HepG2 (cell line): ENCODE measurements at regions not wholly inside any gene's neighbourhood (a gene's known extent, or its start where the extent isn't known, plus 50 kb on each side); places are given as distances from the start of the nearest gene placed in this dataset.

Source experiments
- ATAC-seq: fragments of 200-7000 bp; cut with Tn5 transposase; 3 replicates; pipeline ENCODE4 v1.9.1; 2020; ENCODE audit warnings: mild to moderate bottlenecking, moderate library complexity
- BruUV-seq: library from RNA; stranded (reverse); fragments of 400-500 nt; replicated peaks from 2 replicates; lab custom pipeline; 2021; lab: Mats Ljungman, UMichigan
- CTCF ChIA-PET: fragments of 300-600 bp; formaldehyde crosslinking; extraction: SDS; loops from one replicate; lab custom pipeline; 2021; ENCODE audit warnings: low total read pairs, inconsistent platforms, low intra/inter-chr PET ratio; lab: Yijun Ruan, JAX
- POLR2A ChIA-PET: fragments of 350-600 bp; sonication (Branson Sonifier 250); formaldehyde crosslinking; loops from one replicate; lab custom pipeline; 2020; ENCODE audit warnings: antibody characterized with exemption, inconsistent platforms; lab: Yijun Ruan, JAX
- DNase-seq: peaks from one replicate; pipeline ENCODE4 v3.0.0-alpha.2; 2015; ENCODE audit warnings: low spot score
- FAIRE-seq: peaks from 3 replicates; lab custom pipeline; 2011; peaks lifted over from hg19 to GRCh38; lab: Jason Lieb, UNC
- H2AFZ ChIP-seq: one replicate; pipeline ENCODE4 v1.6.1; 2011; ENCODE audit warnings: low read length, inconsistent platforms
- H3K27ac ChIP-seq: fragments of 300-600 bp; 3 replicates; pipeline ENCODE4 v1.8.0; 2011; ENCODE audit warnings: mixed run types, mild to moderate bottlenecking, mixed read lengths, low read length, inconsistent platforms; ENCODE audit not compliant: insufficient read depth; ENCODE audit errors: extremely low read length
- H3K27me3 ChIP-seq, 2 experiments: fragments of 200-600 bp in 1 of 2; 2 replicates in 1 of 2; 3 replicates in 1 of 2; pipeline versions ENCODE4 v1.6.0 to v1.8.0; 2011; ENCODE audit warnings: low read length in 2 of 2, mild to moderate bottlenecking in 2 of 2, moderate library complexity in 2 of 2, inconsistent platforms in 1 of 2; ENCODE audit not compliant: insufficient read depth in 2 of 2, control insufficient read depth in 1 of 2
- H3K36me3 ChIP-seq, 2 experiments: fragments of 200-600 bp in 1 of 2; replicated peaks in 1 of 2; 2 replicates in 1 of 2; 3 replicates in 1 of 2; pipeline versions ENCODE4 v1.5.1 to v1.8.0; 2011; ENCODE audit warnings: low read length in 2 of 2, inconsistent platforms in 1 of 2; ENCODE audit not compliant: insufficient read depth in 2 of 2, control insufficient read depth in 1 of 2
- H3K4me1 ChIP-seq: 2 replicates; pipeline ENCODE4 v1.5.1; 2012; ENCODE audit warnings: low read length, inconsistent platforms; ENCODE audit not compliant: insufficient read depth
- H3K4me2 ChIP-seq: 2 replicates; pipeline ENCODE4 v1.6.0; 2011; ENCODE audit warnings: low read depth, low read length, inconsistent platforms
- H3K4me3 ChIP-seq, 3 experiments: fragments of 200-600 bp in 1 of 3; sonication (generic), shearing (Covaris generic) in 1 of 3; replicated peaks in 1 of 3; 2 replicates each; pipeline ENCODE4 v1.5.1; 2011 to 2016; ENCODE audit warnings: low read length in 3 of 3, inconsistent platforms in 2 of 3, low read depth in 2 of 3, mild to moderate bottlenecking in 2 of 3, control low read depth in 1 of 3, mixed read lengths in 1 of 3; ENCODE audit not compliant: insufficient read depth in 1 of 3
- H3K79me2 ChIP-seq: one replicate; pipeline ENCODE4 v1.6.1; 2011; ENCODE audit warnings: low read length, inconsistent platforms; ENCODE audit not compliant: insufficient read depth
- H3K9ac ChIP-seq: 2 replicates; pipeline ENCODE4 v1.6.0; 2011; ENCODE audit warnings: mild to moderate bottlenecking, low read depth, low read length, inconsistent platforms; ENCODE audit not compliant: insufficient read depth
- H3K9me3 ChIP-seq: 2 replicates; pipeline ENCODE4 v1.5.1; 2012; ENCODE audit warnings: mild to moderate bottlenecking, low read length
- H4K20me1 ChIP-seq: 2 replicates; pipeline ENCODE4 v1.6.0; 2011; ENCODE audit warnings: inconsistent platforms, mild to moderate bottlenecking, low read length, moderate library complexity; ENCODE audit not compliant: insufficient read depth
- CBX2 ChIP-seq, 2 experiments: fragments of 200-600 bp in 1 of 2; sonication (generic); formaldehyde crosslinking in 1 of 2; IDR thresholded peaks; 2 replicates each; pipeline versions ENCODE4 v1.7.0 to v1.8.1; 2018 to 2022; ENCODE audit warnings: low read depth in 2 of 2, low read length in 1 of 2, mild to moderate bottlenecking in 1 of 2, missing genetic modification reagents in 1 of 2
- CEBPB ChIP-seq: IDR thresholded peaks from 2 replicates; pipeline ENCODE4 v1.6.1; 2011; ENCODE audit warnings: low read depth, low read length, improper control_type of control experiment, borderline replicate concordance
- RAD51 ChIP-seq: fragments of 450-650 bp; IDR thresholded peaks from 2 replicates; pipeline ENCODE4 v1.6.1; 2016; ENCODE audit warnings: borderline replicate concordance
- ZNF562 ChIP-seq: sonication (generic); formaldehyde crosslinking; IDR thresholded peaks from 2 replicates; pipeline ENCODE4 v1.8.0; 2022; ENCODE audit warnings: missing genetic modification reagents, borderline replicate concordance
- ZSCAN25 ChIP-seq: sonication (generic); formaldehyde crosslinking; IDR thresholded peaks from 2 replicates; pipeline ENCODE4 v1.8.0; 2022; ENCODE audit warnings: mild to moderate bottlenecking, missing genetic modification reagents
- WGBS: methylation state at CpG from one replicate; pipeline ENCODE4 v1.1.6; 2017; ENCODE audit warnings: low lambda C conversion rate; 5-methylcytosine and 5-hydroxymethylcytosine counted together
- in situ Hi-C: cut with HindIII; loops from 2 replicates; pipeline ENCODE4 v1.10.0; 2017; ENCODE audit warnings: low pct_unique_long_range_greater_than_20kb; ENCODE audit not compliant: extremely low pct_ligation_motif_present
- intact Hi-C: fragments of 100-400 bp; cut with micrococcal nuclease; formaldehyde crosslinking; loops from one replicate; pipeline ENCODE4 v1.10.0; 2022; ENCODE audit not compliant: unreplicated experiment

DNA sequence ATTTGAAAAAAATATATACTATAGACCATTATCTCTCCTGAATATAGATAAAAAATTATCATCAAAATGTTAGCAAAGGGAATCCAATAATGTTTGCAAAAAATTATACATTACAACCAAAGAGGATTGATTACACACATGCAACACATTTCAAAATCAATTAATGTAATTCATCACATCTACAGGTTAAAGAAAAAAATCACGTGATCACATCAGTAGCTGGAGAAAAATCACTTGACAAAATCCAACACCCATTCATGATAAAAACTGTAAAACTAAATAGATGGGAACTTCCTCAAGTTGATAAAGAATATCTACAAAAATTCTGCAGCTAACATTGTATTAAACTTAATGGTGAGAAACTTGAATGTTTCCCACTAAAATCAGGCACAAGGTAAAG is 1047.5 kb upstream of the CNTNAP5 start:
- no peak overlapping the region for H3K27ac ChIP-seq
- H3K27me3 ChIP-seq: no peaks in the 10 kb centered on the region
- H3K9ac ChIP-seq: no peak overlapping the region
- ATAC-seq (no peak), DNase-seq (no peak), FAIRE-seq (no peak)
- no TSS peak for BruUV-seq
- WGBS: 2% methylated on average over 1 of the region's 1 CpG
- no peaks in the 10 kb centered on the region for H3K4me1 ChIP-seq
- in situ Hi-C loops (no loop called here), intact Hi-C loops (no loop called here)
- TF ChIP-seq RAD51 (peak; percentile 82), ZNF562 (CRISPR knock-in tag) (no peak), CBX2 (IDR thresholded peaks at IDR 0.05; ENCODE audit: low read depth, low read length) (no peak), CBX2 (CRISPR knock-in tag; IDR thresholded peaks at IDR 0.05; ENCODE audit: low read depth) (no peak)
- H3K36me3 ChIP-seq: no peaks in the 10 kb centered on the region
- ChIA-PET POLR2A (no interaction called here), CTCF (no interaction called here)
- H3K4me2 ChIP-seq: no peak overlapping the region
- no peak overlapping the region for H2AFZ ChIP-seq
- H4K20me1 ChIP-seq: no peaks in the 10 kb centered on the region
- H3K4me3 ChIP-seq: no peak overlapping the region
- H3K9me3 ChIP-seq: peaks cover 54% of the 10 kb centered on the region
- H3K79me2 ChIP-seq: no peaks in the 10 kb centered on the region

DNA sequence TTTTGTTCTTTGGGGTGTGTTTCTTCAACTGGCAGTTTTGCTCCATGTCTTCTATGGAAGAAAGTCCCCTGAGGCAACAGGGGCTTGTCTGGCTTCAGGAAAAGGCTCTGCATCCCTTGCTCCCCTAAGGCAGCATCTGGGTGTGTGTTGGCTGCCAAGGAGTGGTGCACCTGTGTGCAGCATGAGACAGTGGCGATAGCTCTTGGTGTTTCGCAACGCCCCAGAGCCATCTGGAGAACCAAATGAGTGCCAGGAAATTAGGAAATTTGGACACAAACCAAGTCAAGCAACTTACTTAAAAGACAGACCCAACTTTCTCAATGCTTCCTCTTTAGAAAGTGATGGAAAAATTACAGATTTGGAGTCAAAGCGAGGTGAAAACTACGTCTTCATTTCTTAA is 1044.4 kb upstream of the CNTNAP5 start:
- H3K79me2 ChIP-seq: no peaks in the 10 kb centered on the region
- no peaks in the 10 kb centered on the region for H4K20me1 ChIP-seq
- CTCF ChIA-PET: no interaction called here
- no peak for TF ChIP-seq ZSCAN25 (CRISPR knock-in tag)
- TF ChIP-seq CEBPB: peak; percentile 70; the same call in 1 of the 2 replicates
- H3K36me3 ChIP-seq: no peaks in the 10 kb centered on the region
- no peak for ATAC-seq
- no peak for FAIRE-seq
- H3K27ac ChIP-seq: no peak overlapping the region
- no peak overlapping the region for H3K4me2 ChIP-seq
- H3K4me1 ChIP-seq: no peaks in the 10 kb centered on the region
- H2AFZ ChIP-seq: no peak overlapping the region
- no peak overlapping the region for H3K4me3 ChIP-seq
- DNase-seq: no peak
- whole genome bisulfite sequencing: 41% methylated on average over 5 of the region's 5 CpGs
- H3K27me3 ChIP-seq: no peaks in the 10 kb centered on the region
- POLR2A ChIA-PET: no interaction called here
- intact Hi-C loops (no loop called here), in situ Hi-C loops (no loop called here)
- no TSS peak for BruUV-seq
- peaks cover 72% of the 10 kb centered on the region for H3K9me3 ChIP-seq
- no peak overlapping the region for H3K9ac ChIP-seq
